ENCODE measurements at regions not wholly inside any gene's neighbourhood (a gene's known extent, or its start where the extent isn't known, plus 50 kb on each side); places are given as distances from the start of the nearest gene placed in this dataset.

DNA sequence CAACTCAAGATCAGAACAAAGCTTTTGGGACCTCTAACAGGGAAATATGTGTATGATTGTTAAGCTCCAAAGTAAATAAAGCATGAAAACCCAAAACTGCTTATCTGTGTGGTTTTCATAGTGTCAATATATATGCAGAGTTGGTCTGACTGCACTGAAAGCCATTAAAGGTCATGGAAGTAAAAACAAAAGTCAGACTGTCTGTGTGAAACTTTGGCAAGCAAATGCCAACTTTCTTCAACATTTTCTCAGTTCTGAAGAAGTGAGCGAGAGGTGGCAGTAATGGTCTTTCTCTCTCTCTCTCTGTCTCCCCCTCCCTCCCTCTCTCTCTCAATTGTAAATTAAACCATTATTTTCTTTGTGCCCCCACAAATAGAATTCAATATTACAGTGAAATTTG is 100.1 kb upstream of the S1PR1 start (continued):
- TF ChIP-seq MYNN (CRISPR knock-in tag; IDR thresholded peaks at IDR 0.05; ENCODE audit: low read depth): no peak
- no peak for TF ChIP-seq SP1 (IDR thresholded peaks at IDR 0.05)
- TF ChIP-seq SP1 (CRISPR knock-in tag; IDR thresholded peaks at IDR 0.05): no peak
- TF ChIP-seq, protein P1, sequence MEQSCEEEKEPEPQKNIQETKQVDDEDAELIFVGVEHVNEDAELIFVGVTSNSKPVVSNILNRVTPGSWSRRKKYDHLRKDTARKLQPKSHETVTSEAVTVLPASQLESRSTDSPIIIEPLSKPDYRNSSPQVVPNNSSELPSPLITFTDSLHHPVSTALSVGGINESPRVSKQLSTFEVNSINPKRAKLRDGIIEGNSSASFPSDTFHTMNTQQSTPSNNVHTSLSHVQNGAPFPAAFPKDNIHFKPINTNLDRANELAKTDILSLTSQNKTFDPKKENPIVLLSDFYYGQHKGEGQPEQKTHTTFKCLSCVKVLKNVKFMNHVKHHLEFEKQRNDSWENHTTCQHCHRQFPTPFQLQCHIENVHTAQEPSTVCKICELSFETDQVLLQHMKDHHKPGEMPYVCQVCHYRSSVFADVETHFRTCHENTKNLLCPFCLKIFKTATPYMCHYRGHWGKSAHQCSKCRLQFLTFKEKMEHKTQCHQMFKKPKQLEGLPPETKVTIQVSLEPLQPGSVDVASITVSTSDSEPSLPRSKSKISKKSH (CRISPR knock-in tag; IDR thresholded peaks at IDR 0.05; ENCODE audit: borderline replicate concordance): no peak
- TF ChIP-seq PHF5A (CRISPR knock-in tag; IDR thresholded peaks at IDR 0.05; ENCODE audit: low read depth, unreplicated experiment): no peak
- TF ChIP-seq ZNF773 (CRISPR knock-in tag; IDR thresholded peaks at IDR 0.05; ENCODE audit: borderline replicate concordance): no peak
- TF ChIP-seq ZNF253 (CRISPR knock-in tag; IDR thresholded peaks at IDR 0.05; ENCODE audit: borderline replicate concordance): no peak
- TF ChIP-seq MIXL1 (CRISPR knock-in tag; IDR thresholded peaks at IDR 0.05): peak; percentile 52
- peak; percentile 50; the same call in 1 of the 2 replicates for TF ChIP-seq MEIS1 (CRISPR knock-in tag; IDR thresholded peaks at IDR 0.05; ENCODE audit: borderline replicate concordance)
- TF ChIP-seq SOX13 (IDR thresholded peaks at IDR 0.05): peak; percentile 49; the same call in 1 of the 2 replicates
- TF ChIP-seq SOX13 (CRISPR knock-in tag; conservative IDR thresholded peaks at IDR 0.05 in 1 of 2, IDR thresholded peaks at IDR 0.05 in 1 of 2): peak in 1 of 2 experiments; percentile 96; a peak in 2 of 4 replicates
- TF ChIP-seq RBM22 (optimal IDR thresholded peaks at IDR 0.05; ENCODE audit: low read length): no peak
- no peak for TF ChIP-seq ZNF563 (CRISPR knock-in tag; IDR thresholded peaks at IDR 0.05)
- TF ChIP-seq, protein P2, sequence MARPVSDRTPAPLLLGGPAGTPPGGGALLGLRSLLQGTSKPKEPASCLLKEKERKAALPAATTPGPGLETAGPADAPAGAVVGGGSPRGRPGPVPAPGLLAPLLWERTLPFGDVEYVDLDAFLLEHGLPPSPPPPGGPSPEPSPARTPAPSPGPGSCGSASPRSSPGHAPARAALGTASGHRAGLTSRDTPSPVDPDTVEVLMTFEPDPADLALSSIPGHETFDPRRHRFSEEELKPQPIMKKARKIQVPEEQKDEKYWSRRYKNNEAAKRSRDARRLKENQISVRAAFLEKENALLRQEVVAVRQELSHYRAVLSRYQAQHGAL (CRISPR knock-in tag; IDR thresholded peaks at IDR 0.05; ENCODE audit: not compliant biosample characterization): no peak
- no peak for TF ChIP-seq SNAI1 (CRISPR knock-in tag; IDR thresholded peaks at IDR 0.05; ENCODE audit: borderline replicate concordance)
- TF ChIP-seq, protein P3, sequence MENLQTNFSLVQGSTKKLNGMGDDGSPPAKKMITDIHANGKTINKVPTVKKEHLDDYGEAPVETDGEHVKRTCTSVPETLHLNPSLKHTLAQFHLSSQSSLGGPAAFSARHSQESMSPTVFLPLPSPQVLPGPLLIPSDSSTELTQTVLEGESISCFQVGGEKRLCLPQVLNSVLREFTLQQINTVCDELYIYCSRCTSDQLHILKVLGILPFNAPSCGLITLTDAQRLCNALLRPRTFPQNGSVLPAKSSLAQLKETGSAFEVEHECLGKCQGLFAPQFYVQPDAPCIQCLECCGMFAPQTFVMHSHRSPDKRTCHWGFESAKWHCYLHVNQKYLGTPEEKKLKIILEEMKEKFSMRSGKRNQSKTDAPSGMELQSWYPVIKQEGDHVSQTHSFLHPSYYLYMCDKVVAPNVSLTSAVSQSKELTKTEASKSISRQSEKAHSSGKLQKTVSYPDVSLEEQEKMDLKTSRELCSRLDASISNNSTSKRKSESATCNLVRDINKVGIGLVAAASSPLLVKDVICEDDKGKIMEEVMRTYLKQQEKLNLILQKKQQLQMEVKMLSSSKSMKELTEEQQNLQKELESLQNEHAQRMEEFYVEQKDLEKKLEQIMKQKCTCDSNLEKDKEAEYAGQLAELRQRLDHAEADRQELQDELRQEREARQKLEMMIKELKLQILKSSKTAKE (CRISPR knock-in tag; IDR thresholded peaks at IDR 0.05; ENCODE audit: borderline replicate concordance): no peak
- no peak for TF ChIP-seq HOXA3 (CRISPR knock-in tag; IDR thresholded peaks at IDR 0.05)
- no peak for TF ChIP-seq ZNF598 (CRISPR knock-in tag; IDR thresholded peaks at IDR 0.05; ENCODE audit: borderline replicate concordance)
- no peak for TF ChIP-seq MEIS2 (CRISPR knock-in tag; IDR thresholded peaks at IDR 0.05)
- no peak for TF ChIP-seq ZC3H13 (CRISPR knock-in tag; IDR thresholded peaks at IDR 0.05)
- no peak for TF ChIP-seq CHD4 (IDR thresholded peaks at IDR 0.05; ENCODE audit: borderline replicate concordance, low read length)
- no peak for TF ChIP-seq CC2D1A (CRISPR knock-in tag; IDR thresholded peaks at IDR 0.05)
- no peak for TF ChIP-seq ARNT (IDR thresholded peaks at IDR 0.05)
- peak; percentile 81 for TF ChIP-seq NR2F6 (IDR thresholded peaks at IDR 0.05)
- peak; percentile 77 for TF ChIP-seq NR2F6 (CRISPR knock-in tag; IDR thresholded peaks at IDR 0.05)
- peak; percentile 81 for TF ChIP-seq FOXA3 (CRISPR knock-in tag; IDR thresholded peaks at IDR 0.05)
- no peak for TF ChIP-seq ZNF274 (CRISPR knock-in tag; IDR thresholded peaks at IDR 0.05)
- TF ChIP-seq CREM (IDR thresholded peaks at IDR 0.05): peak; percentile 58; the same call in 1 of the 2 replicates
- TF ChIP-seq CREM (CRISPR knock-in tag; IDR thresholded peaks at IDR 0.05): no peak
- no peak for TF ChIP-seq FOSL2 (CRISPR knock-in tag; IDR thresholded peaks at IDR 0.05)
- TF ChIP-seq HMG20A (CRISPR knock-in tag; IDR thresholded peaks at IDR 0.05; ENCODE audit: borderline replicate concordance): peak; percentile 45; the same call in 1 of the 2 replicates
- peak; percentile 70 for TF ChIP-seq HDAC2 (CRISPR knock-in tag; IDR thresholded peaks at IDR 0.05)
- TF ChIP-seq ELF3 (CRISPR knock-in tag; IDR thresholded peaks at IDR 0.05): 0 out of 2 replicates have a peak, but pooled peaks have one; percentile 34

Measured in HepG2 (cell line).